ENCODE measurements at regions not wholly inside any gene's neighbourhood (a gene's known extent, or its start where the extent isn't known, plus 50 kb on each side); places are given as distances from the start of the nearest gene placed in this dataset.

DNA sequence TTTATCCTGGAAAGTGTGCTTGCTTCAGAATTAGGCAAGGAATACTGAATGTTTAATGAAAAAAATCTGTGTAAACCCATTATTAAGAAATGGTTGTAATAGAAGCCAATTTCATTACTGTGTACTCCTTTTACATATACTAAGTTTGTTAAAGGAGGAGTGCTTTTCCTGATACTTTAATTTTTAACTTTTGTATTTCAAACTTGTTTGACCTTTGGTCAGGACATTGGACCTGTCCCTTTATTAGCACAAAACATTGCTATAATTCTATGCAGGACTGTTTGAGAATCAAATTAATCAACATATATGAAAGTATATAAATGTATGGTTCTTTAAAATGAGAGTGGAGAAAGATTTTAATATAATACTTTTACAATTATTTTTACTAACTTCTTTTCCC lies 659.6 kb downstream of the TMTC2 start:
- TF ChIP-seq EZH2 (IDR thresholded peaks at IDR 0.05) (no peak), FOXP2 (optimal IDR thresholded peaks at IDR 0.05; ENCODE audit: control extremely low read depth, extremely low read length, insufficient read depth) (no peak), POLR2AphosphoS5 (IDR thresholded peaks at IDR 0.05; ENCODE audit: borderline replicate concordance, low read depth, low read length) (no peak)
- DNase-seq (ENCODE audit: low read depth, low spot score): no peak
- Histone ChIP-seq H3K9me3 (ENCODE audit: low read depth, low read length) (no peaks in the 10 kb centered on the region), H3K9ac (ENCODE audit: insufficient read length) (no peak overlapping the region), H3K36me3 (ENCODE audit: insufficient read depth, low read length) (no peaks in the 10 kb centered on the region), H3K4me3 (no peak overlapping the region), H3K27ac (no peak overlapping the region)

DNA sequence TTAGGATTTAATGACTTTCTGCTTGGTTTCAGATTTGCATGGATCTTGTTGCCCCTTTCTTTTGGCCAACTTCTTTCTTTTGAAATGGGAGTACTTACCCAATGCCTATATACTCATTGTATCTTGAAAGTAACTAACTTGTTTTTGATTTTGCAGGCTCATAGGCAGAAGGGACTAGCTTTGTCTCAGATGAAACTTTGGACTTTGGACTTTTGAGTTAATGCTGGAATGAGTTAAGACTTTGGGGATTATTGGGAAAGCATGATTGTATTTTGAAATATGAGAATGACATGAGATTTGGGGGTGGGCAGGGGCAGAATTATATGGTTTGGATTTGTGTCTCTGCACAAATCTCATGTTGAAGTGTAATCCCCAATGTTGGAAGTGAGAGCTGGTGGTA lies 657.1 kb downstream of the TMTC2 start:
- no peaks in the 10 kb centered on the region for H3K9me3 ChIP-seq (ENCODE audit: low read depth, low read length)
- H3K27ac ChIP-seq: no peak overlapping the region
- DNase-seq (ENCODE audit: low read depth, low spot score): no peak
- H3K9ac ChIP-seq (ENCODE audit: insufficient read length): no peak overlapping the region
- no peaks in the 10 kb centered on the region for H3K36me3 ChIP-seq (ENCODE audit: insufficient read depth, low read length)
- H3K4me3 ChIP-seq: no peak overlapping the region
- TF ChIP-seq POLR2AphosphoS5 (IDR thresholded peaks at IDR 0.05; ENCODE audit: borderline replicate concordance, low read depth, low read length) (no peak), EZH2 (IDR thresholded peaks at IDR 0.05) (no peak), FOXP2 (optimal IDR thresholded peaks at IDR 0.05; ENCODE audit: control extremely low read depth, extremely low read length, insufficient read depth) (no peak)

- no peak overlapping the region for H3K27ac ChIP-seq
- no peak overlapping the region for H3K9ac ChIP-seq (ENCODE audit: insufficient read length)
- H3K9me3 ChIP-seq (ENCODE audit: low read depth, low read length): no peaks in the 10 kb centered on the region
- no peak overlapping the region for H3K4me3 ChIP-seq
- TF ChIP-seq EZH2 (IDR thresholded peaks at IDR 0.05) (no peak), POLR2AphosphoS5 (IDR thresholded peaks at IDR 0.05; ENCODE audit: borderline replicate concordance, low read depth, low read length) (no peak), FOXP2 (optimal IDR thresholded peaks at IDR 0.05; ENCODE audit: control extremely low read depth, extremely low read length, insufficient read depth) (no peak)
- no peaks in the 10 kb centered on the region for H3K36me3 ChIP-seq (ENCODE audit: insufficient read depth, low read length)
- DNase-seq (ENCODE audit: low read depth, low spot score): no peak
Measured at GRCh38 chr12:83335748-83336147, 649.0 kb downstream of the TMTC2 start.

DNA sequence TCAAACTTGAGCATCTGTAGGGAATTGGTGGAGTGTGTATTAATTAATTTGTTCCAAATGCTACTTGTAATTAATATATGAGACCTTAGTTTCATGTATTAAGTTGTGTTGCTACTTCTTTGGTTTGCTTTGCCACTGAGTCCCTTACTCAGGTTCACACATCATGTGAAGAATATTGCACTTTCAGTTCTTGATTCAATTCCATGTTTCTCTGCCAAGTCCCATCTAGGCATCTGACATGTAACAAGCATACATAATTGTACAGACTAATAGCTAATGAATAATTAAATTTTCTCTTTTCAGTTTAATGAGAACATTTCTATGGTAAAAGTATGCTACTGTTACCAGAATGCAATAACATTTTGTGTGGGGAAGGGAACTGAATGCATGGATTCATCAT lies 640.0 kb downstream of the TMTC2 start:
- Histone ChIP-seq H3K9me3 (ENCODE audit: low read depth, low read length) (no peaks in the 10 kb centered on the region), H3K36me3 (ENCODE audit: insufficient read depth, low read length) (no peaks in the 10 kb centered on the region), H3K4me3 (no peak overlapping the region), H3K9ac (ENCODE audit: insufficient read length) (no peak overlapping the region), H3K27ac (no peak overlapping the region)
- TF ChIP-seq POLR2AphosphoS5 (IDR thresholded peaks at IDR 0.05; ENCODE audit: borderline replicate concordance, low read depth, low read length) (no peak), EZH2 (IDR thresholded peaks at IDR 0.05) (no peak), FOXP2 (optimal IDR thresholded peaks at IDR 0.05; ENCODE audit: control extremely low read depth, extremely low read length, insufficient read depth) (no peak)
- no peak for DNase-seq (ENCODE audit: low read depth, low spot score)

- H3K9me3 ChIP-seq (ENCODE audit: low read depth, low read length): no peaks in the 10 kb centered on the region
- no peak for DNase-seq (ENCODE audit: low read depth, low spot score)
- no peak for TF ChIP-seq FOXP2 (optimal IDR thresholded peaks at IDR 0.05; ENCODE audit: control extremely low read depth, extremely low read length, insufficient read depth)
- TF ChIP-seq POLR2AphosphoS5 (IDR thresholded peaks at IDR 0.05; ENCODE audit: borderline replicate concordance, low read depth, low read length): no peak
- no peak for TF ChIP-seq EZH2 (IDR thresholded peaks at IDR 0.05)
- H3K4me3 ChIP-seq: no peak overlapping the region
- H3K27ac ChIP-seq: no peak overlapping the region
- no peaks in the 10 kb centered on the region for H3K36me3 ChIP-seq (ENCODE audit: insufficient read depth, low read length)
- no peak overlapping the region for H3K9ac ChIP-seq (ENCODE audit: insufficient read length)
Measured at GRCh38 chr12:83323866-83324265, 637.2 kb downstream of the TMTC2 start.

- TF ChIP-seq POLR2AphosphoS5 (IDR thresholded peaks at IDR 0.05; ENCODE audit: borderline replicate concordance, low read depth, low read length) (no peak), EZH2 (IDR thresholded peaks at IDR 0.05) (no peak), FOXP2 (optimal IDR thresholded peaks at IDR 0.05; ENCODE audit: control extremely low read depth, extremely low read length, insufficient read depth) (no peak)
- Histone ChIP-seq H3K4me3 (no peak overlapping the region), H3K27ac (no peak overlapping the region), H3K36me3 (ENCODE audit: insufficient read depth, low read length) (no peaks in the 10 kb centered on the region), H3K9me3 (ENCODE audit: low read depth, low read length) (no peaks in the 10 kb centered on the region), H3K9ac (ENCODE audit: insufficient read length) (no peak overlapping the region)
- no peak for DNase-seq (ENCODE audit: low read depth, low spot score)
Measured at GRCh38 chr12:83322809-83323208, 636.1 kb downstream of the TMTC2 start.

DNA sequence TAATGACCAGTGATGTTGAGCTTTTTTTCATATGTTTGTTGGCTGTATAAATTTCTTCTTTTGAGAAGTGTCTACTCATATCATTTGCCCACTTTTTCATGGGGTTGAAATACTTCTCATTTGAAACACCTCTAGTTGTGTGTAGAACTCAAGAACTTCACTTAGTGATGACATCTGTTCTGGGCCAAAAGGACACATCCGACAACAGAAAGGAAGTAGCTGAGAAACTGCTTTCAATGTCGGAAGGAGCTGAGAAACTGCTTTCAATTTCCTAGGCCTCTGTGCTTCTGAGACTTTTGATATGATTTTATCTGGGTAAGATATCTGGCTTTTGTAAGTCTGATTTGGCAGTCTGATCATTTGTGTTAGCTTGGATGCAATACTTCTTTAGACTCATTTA lies 635.3 kb downstream of the TMTC2 start:
- no peak for DNase-seq (ENCODE audit: low read depth, low spot score)
- no peak overlapping the region for H3K27ac ChIP-seq
- H3K9me3 ChIP-seq (ENCODE audit: low read depth, low read length): no peaks in the 10 kb centered on the region

DNA sequence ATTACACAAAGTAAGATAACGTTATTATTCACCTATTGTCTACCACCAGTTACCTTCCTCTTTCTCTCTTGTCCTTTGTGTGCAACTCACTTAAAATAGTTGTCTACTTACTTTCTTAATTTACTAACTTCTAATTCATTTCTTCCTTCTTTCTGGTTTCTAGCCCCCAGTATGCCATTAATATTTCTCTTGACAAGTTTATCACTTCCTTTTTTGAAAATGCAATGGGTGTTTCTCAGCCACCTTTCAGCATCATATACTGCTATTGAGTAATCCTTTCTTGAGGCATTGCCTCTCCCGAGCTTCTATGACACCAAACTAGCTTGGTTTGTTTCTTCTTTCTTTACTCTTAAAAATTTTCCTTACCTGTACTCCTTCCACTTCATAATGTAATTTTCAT lies 633.6 kb downstream of the TMTC2 start:
- Histone ChIP-seq H3K9ac (ENCODE audit: insufficient read length) (no peak overlapping the region), H3K9me3 (ENCODE audit: low read depth, low read length) (no peaks in the 10 kb centered on the region), H3K4me3 (no peak overlapping the region), H3K36me3 (ENCODE audit: insufficient read depth, low read length) (no peaks in the 10 kb centered on the region), H3K27ac (no peak overlapping the region)
- TF ChIP-seq POLR2AphosphoS5 (IDR thresholded peaks at IDR 0.05; ENCODE audit: borderline replicate concordance, low read depth, low read length) (no peak), FOXP2 (optimal IDR thresholded peaks at IDR 0.05; ENCODE audit: control extremely low read depth, extremely low read length, insufficient read depth) (no peak), EZH2 (IDR thresholded peaks at IDR 0.05) (no peak)
- no peak for DNase-seq (ENCODE audit: low read depth, low spot score)

More for the DNA sequence above, 635.3 kb downstream of the TMTC2 start:
- Histone ChIP-seq H3K36me3 (ENCODE audit: insufficient read depth, low read length) (no peaks in the 10 kb centered on the region), H3K4me3 (no peak overlapping the region), H3K9ac (ENCODE audit: insufficient read length) (no peak overlapping the region)
- TF ChIP-seq FOXP2 (optimal IDR thresholded peaks at IDR 0.05; ENCODE audit: control extremely low read depth, extremely low read length, insufficient read depth): no peak
- TF ChIP-seq POLR2AphosphoS5 (IDR thresholded peaks at IDR 0.05; ENCODE audit: borderline replicate concordance, low read depth, low read length): no peak
- no peak for TF ChIP-seq EZH2 (IDR thresholded peaks at IDR 0.05)

DNA sequence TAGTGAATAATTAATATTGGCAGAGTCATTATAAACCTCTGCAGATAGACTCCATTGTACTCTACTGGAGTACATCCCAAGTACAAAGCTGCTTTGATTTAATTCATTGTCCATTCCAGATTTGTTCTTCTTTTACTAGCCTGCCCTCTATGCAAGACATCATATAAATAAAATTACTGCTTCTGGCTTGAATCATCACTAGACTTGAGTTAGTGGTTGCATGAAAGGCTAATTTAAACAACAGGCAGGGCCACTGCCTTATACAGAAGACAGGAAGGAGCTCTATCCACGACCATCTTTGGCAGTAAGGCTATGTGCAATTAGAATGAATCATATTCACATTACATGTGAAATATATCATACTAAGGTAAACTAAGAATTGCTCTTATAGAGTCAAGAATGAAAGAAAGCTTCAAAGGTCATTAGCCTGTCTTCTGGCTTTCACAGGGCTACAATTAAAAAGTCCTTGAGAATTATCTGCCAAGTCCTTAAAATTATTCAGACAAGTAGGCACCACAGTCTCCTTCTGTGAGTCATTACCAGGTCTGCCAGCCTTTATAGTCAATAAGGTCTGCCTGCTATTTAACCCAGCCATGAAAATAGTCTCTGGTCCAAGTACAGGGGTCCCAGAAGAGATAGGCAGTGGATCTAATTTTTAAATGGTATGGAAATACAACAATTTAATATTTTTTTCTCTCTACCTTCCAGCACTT lies 631.8 kb downstream of the TMTC2 start:
- H3K4me3 ChIP-seq: no peak overlapping the region
- no peaks in the 10 kb centered on the region for H3K36me3 ChIP-seq (ENCODE audit: insufficient read depth, low read length)
- H3K9ac ChIP-seq (ENCODE audit: insufficient read length): no peak overlapping the region
- no peak for TF ChIP-seq EZH2 (IDR thresholded peaks at IDR 0.05)
- TF ChIP-seq FOXP2 (optimal IDR thresholded peaks at IDR 0.05; ENCODE audit: control extremely low read depth, extremely low read length, insufficient read depth): no peak
- TF ChIP-seq POLR2AphosphoS5 (IDR thresholded peaks at IDR 0.05; ENCODE audit: borderline replicate concordance, low read depth, low read length): no peak
- H3K27ac ChIP-seq: no peak overlapping the region
- no peaks in the 10 kb centered on the region for H3K9me3 ChIP-seq (ENCODE audit: low read depth, low read length)
- DNase-seq (ENCODE audit: low read depth, low spot score): no peak
